HL-60 (cell line): ENCODE measurements at regions not wholly inside any gene's neighbourhood (a gene's known extent, or its start where the extent isn't known, plus 50 kb on each side); places are given as distances from the start of the nearest gene placed in this dataset.

ENCODE experiments used
- DNase-seq, 2 experiments: peaks; one replicate each; pipeline ENCODE4 v3.0.0-alpha.2; 2010 to 2020; ENCODE audit warnings: low read depth in 1 of 2, low spot score in 1 of 2
- H3K27ac ChIP-seq: fragments of 250-450 bp; sonication (Bioruptor Pico); replicated peaks from 2 replicates; pipeline ENCODE4 v1.5.1; 2020; ENCODE audit warnings: mild to moderate bottlenecking, moderate library complexity
- H3K27me3 ChIP-seq: fragments of 250-450 bp; sonication (Bioruptor Pico); 2 replicates; pipeline ENCODE4 v1.5.1; 2021; ENCODE audit warnings: mild to moderate bottlenecking, moderate library complexity; ENCODE audit not compliant: insufficient read depth, poor library complexity, severe bottlenecking
- H3K4me3 ChIP-seq: replicated peaks from 2 replicates; pipeline ENCODE4 v1.5.1; 2011; ENCODE audit warnings: mild to moderate bottlenecking, control low read depth, low read length; ENCODE audit not compliant: insufficient read depth
- GABPA ChIP-seq: IDR thresholded peaks from 2 replicates; pipeline ENCODE4 v1.6.1; 2012; ENCODE audit warnings: low read depth
- POLR2AphosphoS5 ChIP-seq: IDR thresholded peaks from 2 replicates; pipeline ENCODE4 v1.6.1; 2012; ENCODE audit warnings: low read depth
- SPI1 ChIP-seq: IDR thresholded peaks from 2 replicates; pipeline ENCODE4 v1.6.1; 2012; ENCODE audit warnings: low read depth, mild to moderate bottlenecking, borderline replicate concordance
- TF ChIP-seq, protein P1 (sequence below): IDR thresholded peaks from 2 replicates; pipeline ENCODE4 v1.6.1; 2012; ENCODE audit warnings: low read depth; ENCODE audit not compliant: insufficient replicate concordance
- TF ChIP-seq, protein P2 (sequence below): IDR thresholded peaks from one replicate; pipeline ENCODE4 v1.5.1; 2011; ENCODE audit warnings: low read length, control low read depth, inconsistent platforms; ENCODE audit not compliant: insufficient read depth

GRCh38 chr3:70853161-70853944 lies 540.9 kb upstream of the MDFIC2 start:
- Histone ChIP-seq H3K27me3 (no peaks in the 10 kb centered on the region), H3K27ac (no peak overlapping the region), H3K4me3 (no peak overlapping the region)
- TF ChIP-seq POLR2AphosphoS5 (no peak), GABPA (no peak), SPI1 (no peak)
- TF ChIP-seq, protein P1, sequence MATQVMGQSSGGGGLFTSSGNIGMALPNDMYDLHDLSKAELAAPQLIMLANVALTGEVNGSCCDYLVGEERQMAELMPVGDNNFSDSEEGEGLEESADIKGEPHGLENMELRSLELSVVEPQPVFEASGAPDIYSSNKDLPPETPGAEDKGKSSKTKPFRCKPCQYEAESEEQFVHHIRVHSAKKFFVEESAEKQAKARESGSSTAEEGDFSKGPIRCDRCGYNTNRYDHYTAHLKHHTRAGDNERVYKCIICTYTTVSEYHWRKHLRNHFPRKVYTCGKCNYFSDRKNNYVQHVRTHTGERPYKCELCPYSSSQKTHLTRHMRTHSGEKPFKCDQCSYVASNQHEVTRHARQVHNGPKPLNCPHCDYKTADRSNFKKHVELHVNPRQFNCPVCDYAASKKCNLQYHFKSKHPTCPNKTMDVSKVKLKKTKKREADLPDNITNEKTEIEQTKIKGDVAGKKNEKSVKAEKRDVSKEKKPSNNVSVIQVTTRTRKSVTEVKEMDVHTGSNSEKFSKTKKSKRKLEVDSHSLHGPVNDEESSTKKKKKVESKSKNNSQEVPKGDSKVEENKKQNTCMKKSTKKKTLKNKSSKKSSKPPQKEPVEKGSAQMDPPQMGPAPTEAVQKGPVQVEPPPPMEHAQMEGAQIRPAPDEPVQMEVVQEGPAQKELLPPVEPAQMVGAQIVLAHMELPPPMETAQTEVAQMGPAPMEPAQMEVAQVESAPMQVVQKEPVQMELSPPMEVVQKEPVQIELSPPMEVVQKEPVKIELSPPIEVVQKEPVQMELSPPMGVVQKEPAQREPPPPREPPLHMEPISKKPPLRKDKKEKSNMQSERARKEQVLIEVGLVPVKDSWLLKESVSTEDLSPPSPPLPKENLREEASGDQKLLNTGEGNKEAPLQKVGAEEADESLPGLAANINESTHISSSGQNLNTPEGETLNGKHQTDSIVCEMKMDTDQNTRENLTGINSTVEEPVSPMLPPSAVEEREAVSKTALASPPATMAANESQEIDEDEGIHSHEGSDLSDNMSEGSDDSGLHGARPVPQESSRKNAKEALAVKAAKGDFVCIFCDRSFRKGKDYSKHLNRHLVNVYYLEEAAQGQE: no peak
- TF ChIP-seq, protein P2, sequence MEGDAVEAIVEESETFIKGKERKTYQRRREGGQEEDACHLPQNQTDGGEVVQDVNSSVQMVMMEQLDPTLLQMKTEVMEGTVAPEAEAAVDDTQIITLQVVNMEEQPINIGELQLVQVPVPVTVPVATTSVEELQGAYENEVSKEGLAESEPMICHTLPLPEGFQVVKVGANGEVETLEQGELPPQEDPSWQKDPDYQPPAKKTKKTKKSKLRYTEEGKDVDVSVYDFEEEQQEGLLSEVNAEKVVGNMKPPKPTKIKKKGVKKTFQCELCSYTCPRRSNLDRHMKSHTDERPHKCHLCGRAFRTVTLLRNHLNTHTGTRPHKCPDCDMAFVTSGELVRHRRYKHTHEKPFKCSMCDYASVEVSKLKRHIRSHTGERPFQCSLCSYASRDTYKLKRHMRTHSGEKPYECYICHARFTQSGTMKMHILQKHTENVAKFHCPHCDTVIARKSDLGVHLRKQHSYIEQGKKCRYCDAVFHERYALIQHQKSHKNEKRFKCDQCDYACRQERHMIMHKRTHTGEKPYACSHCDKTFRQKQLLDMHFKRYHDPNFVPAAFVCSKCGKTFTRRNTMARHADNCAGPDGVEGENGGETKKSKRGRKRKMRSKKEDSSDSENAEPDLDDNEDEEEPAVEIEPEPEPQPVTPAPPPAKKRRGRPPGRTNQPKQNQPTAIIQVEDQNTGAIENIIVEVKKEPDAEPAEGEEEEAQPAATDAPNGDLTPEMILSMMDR: no peak
- no peak for DNase-seq

GRCh38 chr3:70849911-70850699 lies 537.7 kb upstream of the MDFIC2 start:
- H3K27ac ChIP-seq: no peak overlapping the region
- TF ChIP-seq, protein P2: no peak
- no peak for TF ChIP-seq POLR2AphosphoS5
- no peak for TF ChIP-seq SPI1
- no peak overlapping the region for H3K4me3 ChIP-seq
- no peak for DNase-seq
- no peaks in the 10 kb centered on the region for H3K27me3 ChIP-seq

DNA sequence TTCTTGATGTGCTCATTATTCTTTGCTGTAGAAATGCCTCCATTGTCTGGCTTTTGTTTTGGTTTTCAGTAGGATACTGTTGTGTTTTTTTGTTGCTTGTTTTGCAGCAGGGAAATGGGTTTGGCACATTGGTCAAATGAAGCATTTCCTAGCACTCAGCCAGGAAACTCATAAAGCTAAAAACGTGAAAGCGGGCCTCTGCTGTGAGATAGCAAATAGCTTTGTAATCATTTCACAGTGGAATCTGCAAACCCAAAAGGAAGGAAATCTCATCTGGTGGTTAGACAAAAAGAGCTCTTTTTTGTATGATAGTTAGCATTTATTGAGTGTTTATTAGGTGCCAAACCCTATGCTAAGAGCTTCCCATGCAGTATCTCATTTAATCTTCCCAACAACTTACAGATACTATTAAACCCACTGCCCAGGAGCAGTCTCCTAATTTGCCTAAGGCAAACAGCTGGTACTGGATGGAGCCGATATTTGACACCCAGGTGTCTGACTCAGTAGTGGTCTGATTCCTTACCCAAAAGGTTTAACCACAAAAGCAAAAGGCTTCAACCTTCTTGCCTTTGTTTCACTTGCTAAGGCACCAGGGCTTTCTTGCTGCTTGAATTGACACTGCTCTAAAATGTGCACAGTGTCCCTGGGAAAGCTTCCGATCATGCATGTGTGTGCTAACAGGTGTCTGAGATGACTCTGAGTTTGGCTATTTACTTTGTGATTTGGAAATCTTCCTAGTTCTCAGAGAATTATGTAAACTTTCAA lies 527.9 kb upstream of the MDFIC2 start:
- Histone ChIP-seq H3K27ac (no peak overlapping the region), H3K27me3 (no peaks in the 10 kb centered on the region), H3K4me3 (no peak overlapping the region)
- no peak for DNase-seq
- no peak for TF ChIP-seq SPI1
- TF ChIP-seq, protein P1: no peak
- no peak for TF ChIP-seq GABPA
- TF ChIP-seq, protein P2: no peak
- no peak for TF ChIP-seq POLR2AphosphoS5
